ENCODE measurements at regions not wholly inside any gene's neighbourhood (a gene's known extent, or its start where the extent isn't known, plus 50 kb on each side); places are given as distances from the start of the nearest gene placed in this dataset.

DNA sequence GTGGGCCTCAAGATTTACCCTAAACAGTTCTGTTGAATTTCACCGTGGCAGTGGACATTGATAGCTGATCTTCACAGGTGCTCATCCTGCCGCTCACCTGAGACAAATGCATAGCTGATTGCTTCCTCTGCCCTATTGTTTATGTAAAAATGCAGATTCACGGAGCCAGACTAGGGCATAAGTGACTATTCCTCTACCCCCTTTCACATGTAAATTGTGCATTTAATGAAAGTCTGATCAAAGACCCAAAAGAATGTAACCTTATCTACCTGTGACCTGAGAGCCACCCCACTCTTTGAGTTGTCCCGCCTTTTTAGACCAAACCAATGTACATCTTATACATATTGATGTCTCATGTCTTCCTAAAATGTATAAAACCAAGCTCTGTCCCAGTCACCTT lies 312.4 kb upstream of the CDH5 start:
- TF ChIP-seq, protein P1, sequence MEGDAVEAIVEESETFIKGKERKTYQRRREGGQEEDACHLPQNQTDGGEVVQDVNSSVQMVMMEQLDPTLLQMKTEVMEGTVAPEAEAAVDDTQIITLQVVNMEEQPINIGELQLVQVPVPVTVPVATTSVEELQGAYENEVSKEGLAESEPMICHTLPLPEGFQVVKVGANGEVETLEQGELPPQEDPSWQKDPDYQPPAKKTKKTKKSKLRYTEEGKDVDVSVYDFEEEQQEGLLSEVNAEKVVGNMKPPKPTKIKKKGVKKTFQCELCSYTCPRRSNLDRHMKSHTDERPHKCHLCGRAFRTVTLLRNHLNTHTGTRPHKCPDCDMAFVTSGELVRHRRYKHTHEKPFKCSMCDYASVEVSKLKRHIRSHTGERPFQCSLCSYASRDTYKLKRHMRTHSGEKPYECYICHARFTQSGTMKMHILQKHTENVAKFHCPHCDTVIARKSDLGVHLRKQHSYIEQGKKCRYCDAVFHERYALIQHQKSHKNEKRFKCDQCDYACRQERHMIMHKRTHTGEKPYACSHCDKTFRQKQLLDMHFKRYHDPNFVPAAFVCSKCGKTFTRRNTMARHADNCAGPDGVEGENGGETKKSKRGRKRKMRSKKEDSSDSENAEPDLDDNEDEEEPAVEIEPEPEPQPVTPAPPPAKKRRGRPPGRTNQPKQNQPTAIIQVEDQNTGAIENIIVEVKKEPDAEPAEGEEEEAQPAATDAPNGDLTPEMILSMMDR (IDR thresholded peaks at IDR 0.05; ENCODE audit: borderline replicate concordance, insufficient read depth, low read depth, low read length): no peak
- H3K4me3 ChIP-seq (ENCODE audit: low read depth, low read length): no peak overlapping the region

DNA sequence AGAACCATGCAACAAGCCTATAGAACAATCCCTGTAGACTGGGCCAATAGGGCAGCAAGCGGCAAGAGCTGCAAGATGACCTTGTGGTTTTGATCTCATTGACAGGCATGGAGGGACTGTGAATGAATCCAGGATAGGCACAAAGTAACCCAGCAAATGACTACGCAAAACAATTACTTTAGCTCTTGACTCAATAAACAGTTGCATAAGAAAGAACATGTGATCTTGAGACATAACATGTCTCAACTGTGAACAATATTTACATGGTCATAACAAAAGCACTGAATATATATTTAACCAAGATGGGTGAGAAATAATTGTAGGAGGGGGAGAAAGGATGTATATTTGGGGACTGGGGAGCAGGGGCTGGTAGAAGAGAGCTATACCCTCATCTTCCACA lies 313.7 kb upstream of the CDH5 start:
- H3K4me3 ChIP-seq (ENCODE audit: low read depth, low read length): no peak overlapping the region
- TF ChIP-seq, protein P1 (IDR thresholded peaks at IDR 0.05; ENCODE audit: borderline replicate concordance, insufficient read depth, low read depth, low read length): no peak

DNA sequence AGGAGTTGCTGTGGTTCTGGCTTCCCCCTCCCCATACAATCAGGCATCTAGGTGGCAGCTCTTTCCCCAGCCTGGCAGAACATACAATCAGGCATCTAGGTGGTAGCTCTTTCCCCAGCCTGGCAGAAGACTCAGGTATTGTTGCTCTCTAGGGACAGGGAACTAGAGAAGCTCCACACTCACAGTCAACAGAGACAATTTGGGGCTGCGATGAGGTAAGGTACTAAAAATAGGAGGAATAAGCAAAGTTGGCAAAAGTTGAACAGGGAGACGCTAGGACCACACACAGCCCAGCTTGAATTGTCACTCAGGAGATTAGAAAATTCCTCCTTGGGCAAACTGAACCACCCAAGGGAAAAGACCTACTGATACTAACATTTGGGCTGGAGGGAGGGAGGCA lies 315.5 kb upstream of the CDH5 start:
- no peak overlapping the region for H3K4me3 ChIP-seq (ENCODE audit: low read depth, low read length)
- TF ChIP-seq, protein P1 (IDR thresholded peaks at IDR 0.05; ENCODE audit: borderline replicate concordance, insufficient read depth, low read depth, low read length): no peak

DNA sequence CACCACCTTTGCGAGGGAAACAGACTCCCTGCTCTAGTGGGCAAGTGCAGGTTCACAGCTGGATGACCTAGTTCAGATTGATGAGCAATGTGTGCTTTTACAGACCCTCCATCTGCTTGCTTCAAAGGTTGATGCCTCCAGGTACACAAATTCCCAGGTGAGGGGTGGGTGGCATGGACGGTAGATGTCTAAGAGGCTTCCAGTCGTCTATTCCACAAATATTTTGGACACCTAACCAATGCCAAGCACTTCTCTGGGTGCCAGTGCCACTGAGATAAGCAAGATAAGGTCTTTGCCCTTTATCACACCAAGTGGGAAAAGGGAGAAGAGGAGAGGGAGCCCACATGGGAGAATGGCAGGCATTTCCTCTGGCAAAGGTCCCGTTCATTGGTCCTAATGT lies 316.6 kb upstream of the CDH5 start:
- TF ChIP-seq, protein P1 (IDR thresholded peaks at IDR 0.05; ENCODE audit: borderline replicate concordance, insufficient read depth, low read depth, low read length): no peak
- no peak overlapping the region for H3K4me3 ChIP-seq (ENCODE audit: low read depth, low read length)

DNA sequence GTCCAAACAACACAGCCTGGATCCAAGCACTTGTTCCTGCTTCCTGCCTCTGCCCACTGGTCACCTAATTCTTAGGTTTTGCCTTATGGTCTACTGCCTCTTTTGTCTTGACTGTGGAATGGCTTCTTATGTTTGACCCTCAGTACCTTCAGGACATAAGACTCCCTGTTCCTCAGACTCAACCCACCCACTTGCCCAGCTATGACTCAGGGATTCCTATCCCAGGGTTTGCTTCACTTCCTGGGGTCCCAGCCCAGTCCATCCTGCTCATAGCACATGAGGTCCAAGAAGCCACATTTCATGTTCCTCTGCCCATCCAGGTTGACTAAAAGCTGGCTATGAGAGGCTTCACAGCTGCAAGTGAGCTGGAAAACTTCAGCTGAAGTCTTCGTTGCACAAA lies 320.9 kb upstream of the CDH5 start:
- H3K4me3 ChIP-seq (ENCODE audit: low read depth, low read length): no peak overlapping the region
- TF ChIP-seq, protein P1 (IDR thresholded peaks at IDR 0.05; ENCODE audit: borderline replicate concordance, insufficient read depth, low read depth, low read length): no peak

DNA sequence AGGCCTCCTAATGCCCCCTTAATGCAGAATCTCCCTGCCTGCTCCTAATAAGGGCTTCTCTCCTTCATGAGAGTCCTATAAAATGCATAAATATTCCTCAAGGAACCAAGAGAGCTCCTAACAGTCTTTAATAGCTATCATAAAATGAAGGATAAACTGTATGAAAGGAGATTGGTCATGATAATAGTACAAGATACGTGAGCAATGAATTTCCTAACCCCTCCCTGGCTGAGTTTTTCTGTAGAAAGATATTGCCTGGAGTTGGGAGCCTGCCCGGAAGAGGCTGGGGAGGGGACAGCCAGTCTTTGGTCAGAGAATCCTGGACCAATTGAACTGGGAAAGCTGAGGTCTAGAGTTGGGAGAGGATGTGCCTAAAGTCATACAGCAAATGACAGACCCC lies 321.9 kb upstream of the CDH5 start:
- TF ChIP-seq, protein P1 (IDR thresholded peaks at IDR 0.05; ENCODE audit: borderline replicate concordance, insufficient read depth, low read depth, low read length): no peak
- H3K4me3 ChIP-seq (ENCODE audit: low read depth, low read length): no peak overlapping the region

DNA sequence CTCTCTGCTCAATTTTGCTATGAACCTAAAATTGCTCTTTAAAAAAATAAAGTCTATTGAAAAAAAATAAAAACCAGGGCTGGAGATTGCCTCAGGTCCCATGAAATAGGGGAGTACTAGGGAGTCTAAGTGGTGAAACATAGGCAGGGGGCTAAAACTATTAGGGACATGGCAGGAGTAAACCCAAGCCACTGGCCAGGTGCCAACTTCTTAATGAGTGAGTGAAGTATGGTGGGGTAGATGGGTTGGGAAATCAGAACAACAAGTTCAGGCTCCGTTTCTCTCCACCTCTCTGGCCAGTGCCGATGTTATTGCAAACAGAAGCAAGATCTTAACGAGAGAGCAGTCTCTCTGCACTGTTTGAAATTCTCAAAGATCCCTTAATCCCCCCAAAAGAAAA lies 322.4 kb upstream of the CDH5 start:
- TF ChIP-seq, protein P1 (IDR thresholded peaks at IDR 0.05; ENCODE audit: borderline replicate concordance, insufficient read depth, low read depth, low read length): no peak
- no peak overlapping the region for H3K4me3 ChIP-seq (ENCODE audit: low read depth, low read length)

Data from GM12875 (cell line).